Upper lobe of right lung (tissue), 1 donor: ENCODE measurements at regions not wholly inside any gene's neighbourhood (a gene's known extent, or its start where the extent isn't known, plus 50 kb on each side); places are given as distances from the start of the nearest gene placed in this dataset.

Experiments used
- ATAC-seq: fragments of 200-7000 bp; cut with Tn5 transposase; one replicate; pipeline ENCODE4 v1.9.1; 2020; ENCODE audit warnings: mild to moderate bottlenecking, moderate library complexity
- DNase-seq: peaks from one replicate; pipeline ENCODE4 v3.0.0-alpha.2; 2020
- H3K27ac ChIP-seq: fragments of 200-600 bp; one replicate; pipeline ENCODE4 v1.8.0; 2022
- H3K27me3 ChIP-seq: fragments of 200-600 bp; one replicate; pipeline ENCODE4 v1.8.0; 2022; ENCODE audit warnings: mild to moderate bottlenecking
- H3K36me3 ChIP-seq: fragments of 200-600 bp; one replicate; pipeline ENCODE4 v1.8.0; 2022
- H3K4me1 ChIP-seq: fragments of 200-600 bp; one replicate; pipeline ENCODE4 v1.8.0; 2022
- H3K4me3 ChIP-seq: fragments of 200-600 bp; one replicate; pipeline ENCODE4 v1.8.0; 2022; ENCODE audit warnings: mild to moderate bottlenecking
- H3K9me3 ChIP-seq: fragments of 200-600 bp; one replicate; pipeline ENCODE4 v1.8.0; 2022
- intact Hi-C: fragments of 100-400 bp; cut with DNase I; formaldehyde crosslinking; loops from one replicate; pipeline ENCODE4 v1.11.0; 2022
- TF ChIP-seq, protein P1 (sequence below): fragments of 200-600 bp; IDR thresholded peaks from one replicate; pipeline ENCODE4 v1.8.0; 2022; ENCODE audit warnings: antibody characterized with exemption
- donor health status: DM: no; HTN: yes; CAD: no; lungs with severe emphysema.

DNA sequence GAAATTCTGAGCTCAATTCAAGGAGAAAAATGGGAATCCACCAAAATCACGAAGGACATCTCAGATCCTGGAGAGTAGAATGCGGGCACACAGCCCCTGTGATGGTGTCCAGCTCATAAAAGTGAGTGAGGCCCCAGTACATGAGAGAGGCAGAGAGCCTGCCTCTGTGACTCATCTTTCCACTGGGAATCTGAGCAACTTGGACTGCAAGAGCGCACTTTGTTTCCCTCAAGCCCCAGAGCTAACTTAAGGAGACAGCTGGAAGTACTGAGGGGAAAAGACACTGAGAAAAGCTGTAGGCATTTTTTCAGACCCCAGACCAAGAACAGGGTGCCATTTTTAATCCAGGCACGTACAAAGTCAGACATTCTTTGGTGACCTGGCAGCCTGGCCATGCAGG lies 273.7 kb downstream of the C11orf87 start:
- ATAC-seq (no peak), DNase-seq (no peak)
- H3K4me1 ChIP-seq = no peaks in the 10 kb centered on the region
- TF ChIP-seq, protein P1, sequence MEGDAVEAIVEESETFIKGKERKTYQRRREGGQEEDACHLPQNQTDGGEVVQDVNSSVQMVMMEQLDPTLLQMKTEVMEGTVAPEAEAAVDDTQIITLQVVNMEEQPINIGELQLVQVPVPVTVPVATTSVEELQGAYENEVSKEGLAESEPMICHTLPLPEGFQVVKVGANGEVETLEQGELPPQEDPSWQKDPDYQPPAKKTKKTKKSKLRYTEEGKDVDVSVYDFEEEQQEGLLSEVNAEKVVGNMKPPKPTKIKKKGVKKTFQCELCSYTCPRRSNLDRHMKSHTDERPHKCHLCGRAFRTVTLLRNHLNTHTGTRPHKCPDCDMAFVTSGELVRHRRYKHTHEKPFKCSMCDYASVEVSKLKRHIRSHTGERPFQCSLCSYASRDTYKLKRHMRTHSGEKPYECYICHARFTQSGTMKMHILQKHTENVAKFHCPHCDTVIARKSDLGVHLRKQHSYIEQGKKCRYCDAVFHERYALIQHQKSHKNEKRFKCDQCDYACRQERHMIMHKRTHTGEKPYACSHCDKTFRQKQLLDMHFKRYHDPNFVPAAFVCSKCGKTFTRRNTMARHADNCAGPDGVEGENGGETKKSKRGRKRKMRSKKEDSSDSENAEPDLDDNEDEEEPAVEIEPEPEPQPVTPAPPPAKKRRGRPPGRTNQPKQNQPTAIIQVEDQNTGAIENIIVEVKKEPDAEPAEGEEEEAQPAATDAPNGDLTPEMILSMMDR = no peak
- H3K4me3 ChIP-seq = no peak overlapping the region
- intact Hi-C loops = no loop called here
- H3K27me3 ChIP-seq = no peaks in the 10 kb centered on the region
- H3K9me3 ChIP-seq = peaks cover 6% of the 10 kb centered on the region
- H3K36me3 ChIP-seq = no peaks in the 10 kb centered on the region
- H3K27ac ChIP-seq = no peak overlapping the region

DNA sequence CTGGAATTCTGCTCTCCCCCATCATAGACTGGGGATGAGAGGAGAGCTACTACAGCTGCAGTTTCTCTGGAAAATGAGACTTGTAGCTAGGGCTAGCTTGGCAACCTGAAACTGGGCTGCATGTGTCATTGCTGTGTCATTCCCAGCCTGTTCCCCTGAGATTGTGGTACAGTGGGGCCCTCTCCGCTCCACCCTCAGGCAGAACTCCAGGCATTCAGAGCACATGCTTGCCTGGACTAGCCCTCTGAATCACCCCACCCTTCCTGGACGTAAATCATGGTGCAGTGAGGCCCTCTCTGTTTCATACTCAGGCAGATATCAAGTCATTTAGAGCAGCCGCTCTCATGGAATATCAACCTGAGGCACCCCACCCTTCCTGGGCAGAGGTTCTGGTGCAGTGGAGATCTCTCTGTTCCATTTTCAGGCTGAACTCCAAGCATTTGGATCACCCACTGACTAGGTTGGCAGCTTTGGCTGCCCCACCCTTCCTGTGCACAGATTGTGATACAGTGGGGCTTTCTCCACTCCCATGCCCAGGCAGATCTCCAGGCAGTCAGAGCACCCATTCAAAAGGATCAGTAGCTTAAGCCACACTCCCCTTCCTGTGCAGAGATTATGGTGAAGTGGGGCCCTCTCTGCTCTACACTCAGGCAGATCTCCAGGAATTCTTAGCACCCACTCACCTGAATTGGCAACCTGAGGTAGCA lies 274.4 kb downstream of the C11orf87 start:
- DNase-seq = no peak
- no peak overlapping the region for H3K27ac ChIP-seq
- no peaks in the 10 kb centered on the region for H3K27me3 ChIP-seq
- peaks cover 6% of the 10 kb centered on the region for H3K9me3 ChIP-seq
- no peaks in the 10 kb centered on the region for H3K36me3 ChIP-seq
- no peak overlapping the region for H3K4me3 ChIP-seq
- TF ChIP-seq, protein P1 = no peak
- no peak for ATAC-seq
- intact Hi-C loops = no loop called here
- H3K4me1 ChIP-seq = no peaks in the 10 kb centered on the region

DNA sequence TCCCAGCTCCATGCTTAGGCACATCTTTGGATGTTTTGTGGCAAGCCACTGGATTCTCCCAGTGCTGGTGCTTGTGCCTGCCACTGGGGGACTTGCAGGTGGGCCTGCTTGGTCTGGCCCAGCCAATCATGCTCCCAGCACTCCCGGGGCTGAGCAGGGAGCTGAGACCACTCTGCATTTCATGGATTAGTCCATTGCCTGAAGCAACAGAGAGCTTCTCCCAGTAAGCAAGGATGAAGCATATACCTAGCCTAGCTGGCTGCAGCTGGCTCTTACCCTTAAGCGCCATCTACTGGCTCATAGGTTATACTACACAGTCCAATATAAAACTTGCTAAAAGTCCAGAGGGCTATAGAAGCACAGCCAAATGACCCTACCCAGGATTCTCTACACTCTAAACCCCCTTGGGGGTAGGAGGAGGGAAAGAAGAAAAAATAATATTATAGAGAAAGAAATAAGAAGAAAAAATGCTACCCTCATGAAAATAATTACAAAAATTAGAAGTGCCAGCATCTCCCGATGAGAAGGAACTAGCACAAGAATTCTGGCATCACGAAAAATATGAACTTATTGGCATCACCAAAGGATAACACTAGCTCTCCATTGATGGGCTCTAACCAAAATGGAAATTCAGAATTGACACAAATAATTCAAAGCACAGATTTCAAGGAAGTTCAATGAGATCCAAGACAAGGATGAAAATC lies 275.3 kb downstream of the C11orf87 start:
- Histone ChIP-seq H3K9me3 (peaks cover 6% of the 10 kb centered on the region), H3K4me1 (no peaks in the 10 kb centered on the region), H3K4me3 (no peak overlapping the region), H3K27me3 (no peaks in the 10 kb centered on the region), H3K36me3 (no peaks in the 10 kb centered on the region), H3K27ac (no peak overlapping the region)
- ATAC-seq = peak; percentile 94
- intact Hi-C loops = no loop called here
- TF ChIP-seq, protein P1 = peak; percentile 68
- peak; percentile 57 for DNase-seq

DNA sequence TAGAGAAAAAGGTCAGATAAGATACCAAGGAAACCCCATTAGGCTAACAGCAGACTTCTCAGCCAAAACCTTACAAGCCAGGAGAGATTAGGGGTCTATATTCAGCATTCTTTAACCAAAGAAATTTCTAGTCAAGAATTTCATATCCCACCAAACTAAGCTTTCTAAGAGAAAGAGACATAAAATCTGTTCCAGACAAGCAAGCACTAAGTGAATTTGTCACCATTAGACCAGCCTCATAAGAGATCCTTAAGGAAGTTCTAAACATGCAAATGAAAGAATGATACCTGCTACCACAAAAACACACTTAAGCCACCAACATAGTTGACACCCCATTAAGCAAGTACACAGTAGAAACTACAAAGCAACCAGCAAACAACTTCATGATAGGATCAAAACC lies 276.2 kb downstream of the C11orf87 start:
- no peaks in the 10 kb centered on the region for H3K27me3 ChIP-seq
- H3K4me1 ChIP-seq = no peaks in the 10 kb centered on the region
- no peaks in the 10 kb centered on the region for H3K36me3 ChIP-seq
- TF ChIP-seq, protein P1 = no peak
- ATAC-seq (no peak), DNase-seq (no peak)
- H3K4me3 ChIP-seq = no peak overlapping the region
- intact Hi-C loops = no loop called here
- H3K27ac ChIP-seq = no peak overlapping the region
- H3K9me3 ChIP-seq = peaks cover 6% of the 10 kb centered on the region

DNA sequence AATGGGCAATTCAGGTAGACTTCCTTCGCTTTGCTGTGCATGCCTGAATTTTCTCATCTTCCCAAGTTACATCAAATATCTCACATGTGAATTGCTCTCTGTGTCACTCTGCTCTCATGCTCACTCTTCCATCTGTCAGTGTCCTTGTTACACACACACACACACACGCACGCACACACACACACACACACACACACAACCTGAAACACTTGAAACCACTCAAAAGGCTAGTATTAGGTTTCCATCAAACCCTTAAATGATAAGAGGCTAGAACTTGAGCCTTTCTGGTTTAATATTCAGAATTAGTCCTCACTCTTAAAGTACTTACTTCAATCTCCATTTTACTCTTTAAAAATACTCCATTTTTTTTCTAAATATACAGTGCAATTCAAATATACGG lies 282.4 kb downstream of the C11orf87 start:
- H3K27ac ChIP-seq = no peak overlapping the region
- no peak overlapping the region for H3K4me3 ChIP-seq
- intact Hi-C loops = no loop called here
- H3K4me1 ChIP-seq = no peaks in the 10 kb centered on the region
- DNase-seq (no peak), ATAC-seq (no peak)
- H3K9me3 ChIP-seq = no peaks in the 10 kb centered on the region
- no peaks in the 10 kb centered on the region for H3K36me3 ChIP-seq
- TF ChIP-seq, protein P1 = no peak
- H3K27me3 ChIP-seq = no peaks in the 10 kb centered on the region
